IPS DF 4.7 (cell line): ENCODE measurements at regions not wholly inside any gene's neighbourhood (a gene's known extent, or its start where the extent isn't known, plus 50 kb on each side); places are given as distances from the start of the nearest gene placed in this dataset.

Source experiments
- DNase-seq: peaks from one replicate; pipeline ENCODE4 v3.0.0-alpha.2; 2013; ENCODE audit warnings: low spot score; ENCODE audit errors: extremely low read depth

DNA sequence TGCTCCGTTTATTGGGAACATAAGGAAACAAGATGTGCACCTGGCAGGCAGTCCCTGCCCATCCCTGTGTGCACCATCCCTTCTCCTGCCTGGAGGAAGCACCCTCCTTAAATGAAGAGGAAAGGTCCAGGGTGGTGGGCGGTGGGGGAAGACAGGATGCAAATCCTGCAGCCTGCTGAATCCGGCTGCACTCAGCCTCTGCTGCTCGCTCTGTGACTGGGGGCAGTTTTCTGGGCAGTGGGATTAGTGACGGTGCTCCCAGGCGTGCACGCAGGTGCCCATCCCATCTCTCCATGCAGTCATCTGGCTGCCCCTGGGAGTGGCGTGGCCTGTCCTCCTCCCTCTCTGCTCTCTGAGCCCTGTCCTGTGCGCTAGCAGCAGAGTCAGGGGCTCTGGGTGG is 371.3 kb upstream of the MYT1L start:
- no peak for DNase-seq

DNA sequence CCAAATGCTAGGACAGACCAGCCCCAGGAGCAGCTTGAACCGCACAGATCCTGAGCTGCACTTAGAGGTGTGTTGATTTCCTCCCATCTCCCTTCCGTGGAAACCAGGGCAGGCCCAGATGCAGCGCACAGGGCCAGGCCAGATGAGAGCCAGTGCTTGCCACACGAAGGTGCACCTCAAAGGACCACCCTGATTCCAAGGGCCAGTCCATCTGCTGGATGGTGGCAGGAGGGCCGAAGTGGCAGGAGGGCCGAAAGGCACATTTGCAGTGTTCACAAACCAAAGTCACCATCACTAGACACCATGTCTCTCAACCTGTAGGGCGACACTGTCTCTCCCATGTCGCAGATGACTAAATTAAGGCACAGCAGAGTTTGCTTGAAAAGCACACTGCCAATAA is 370.7 kb upstream of the MYT1L start:
- DNase-seq, result no peak

DNA sequence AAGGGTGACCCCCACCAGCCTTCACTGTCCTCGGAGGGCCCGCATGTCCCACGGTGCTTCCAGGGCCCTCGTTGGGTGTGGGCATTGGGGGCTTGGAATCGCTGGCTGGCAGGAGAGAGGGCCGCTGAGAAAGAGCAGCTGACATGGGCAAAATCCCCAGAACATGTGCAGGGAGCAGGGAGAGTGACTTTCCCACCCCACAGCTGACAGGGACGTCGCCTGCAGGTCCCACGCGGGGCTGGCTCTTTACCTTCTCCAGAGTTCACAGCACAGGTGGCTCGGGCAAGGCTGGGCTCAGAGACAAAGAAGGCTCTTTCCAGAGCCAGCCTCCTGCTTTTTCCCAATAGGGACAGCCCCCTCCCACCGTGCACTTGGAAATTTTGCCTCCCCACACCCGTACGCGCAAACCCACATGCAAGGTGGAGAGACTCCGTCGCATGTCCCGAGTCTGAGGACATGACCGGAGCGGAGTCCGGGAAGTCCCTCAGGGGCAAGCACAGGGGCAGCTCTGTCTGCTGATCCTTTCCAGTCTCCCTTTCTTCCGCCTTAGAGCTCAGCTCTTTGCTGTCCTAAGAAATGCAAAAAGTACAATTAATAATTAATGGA is 370.2 kb upstream of the MYT1L start:
- DNase-seq, result no peak

DNA sequence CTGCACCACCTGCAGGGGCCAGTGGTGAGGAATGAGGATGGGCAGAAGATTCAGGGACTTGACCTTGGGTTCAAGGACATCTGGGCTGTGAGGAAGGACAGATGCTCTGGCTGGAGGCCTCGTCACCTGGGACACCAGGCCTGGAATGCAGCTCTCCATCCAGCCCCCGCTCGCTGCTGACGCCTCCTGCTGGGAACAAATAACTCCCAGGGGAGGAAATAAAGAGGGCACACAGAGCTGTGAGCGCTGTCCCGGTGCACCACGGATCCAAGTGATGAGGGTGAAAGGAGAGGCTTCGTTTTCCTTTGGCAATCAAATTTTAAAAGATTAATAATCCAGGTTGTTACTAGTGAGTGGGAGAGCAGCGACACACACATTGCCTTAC is 368.0 kb upstream of the MYT1L start:
- DNase-seq, result no peak

DNA sequence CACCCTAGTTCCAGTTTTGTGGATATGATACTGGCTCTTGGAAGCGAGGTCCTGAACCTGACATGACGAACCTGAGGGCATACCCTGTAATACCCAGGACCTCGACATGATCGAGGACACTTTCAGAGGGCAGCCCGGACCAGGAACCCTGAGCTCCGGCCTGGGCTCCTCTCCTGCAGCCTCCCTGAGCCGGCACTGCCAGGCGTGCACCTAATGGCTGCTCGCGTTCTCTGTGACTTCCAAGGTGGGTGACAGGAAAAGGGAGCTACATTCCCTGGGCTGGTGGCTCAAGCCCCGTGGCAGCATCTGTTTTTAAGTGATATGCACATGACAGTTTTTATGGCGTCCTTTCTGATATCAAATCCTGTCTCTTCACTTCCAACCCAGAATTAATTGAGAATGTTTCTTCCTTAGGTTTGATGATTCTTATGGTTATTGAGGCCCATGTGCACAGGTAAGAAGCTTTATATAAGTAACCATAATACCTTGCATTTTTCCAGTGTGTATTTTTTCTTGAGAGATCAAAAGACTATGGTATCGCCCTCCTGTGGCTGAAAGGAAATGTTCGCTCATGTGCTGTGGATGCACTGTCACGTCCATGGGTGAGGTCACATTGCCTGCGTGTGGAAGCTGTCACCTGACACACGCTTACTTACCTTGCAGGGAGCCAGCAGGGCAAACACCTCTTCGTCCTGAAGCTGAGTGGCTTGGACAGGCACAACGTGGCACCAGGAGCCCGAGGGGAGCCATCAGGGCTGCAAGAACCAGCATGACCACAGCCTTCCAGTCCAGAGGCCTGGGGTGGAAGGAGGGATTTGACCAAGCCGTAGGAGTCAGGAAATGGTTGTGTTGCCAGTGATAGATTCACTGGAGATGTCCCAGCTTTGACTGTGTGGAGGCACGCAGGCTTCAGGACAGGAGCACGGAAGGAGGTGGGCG is 367.4 kb upstream of the MYT1L start:
- no peak for DNase-seq

DNA sequence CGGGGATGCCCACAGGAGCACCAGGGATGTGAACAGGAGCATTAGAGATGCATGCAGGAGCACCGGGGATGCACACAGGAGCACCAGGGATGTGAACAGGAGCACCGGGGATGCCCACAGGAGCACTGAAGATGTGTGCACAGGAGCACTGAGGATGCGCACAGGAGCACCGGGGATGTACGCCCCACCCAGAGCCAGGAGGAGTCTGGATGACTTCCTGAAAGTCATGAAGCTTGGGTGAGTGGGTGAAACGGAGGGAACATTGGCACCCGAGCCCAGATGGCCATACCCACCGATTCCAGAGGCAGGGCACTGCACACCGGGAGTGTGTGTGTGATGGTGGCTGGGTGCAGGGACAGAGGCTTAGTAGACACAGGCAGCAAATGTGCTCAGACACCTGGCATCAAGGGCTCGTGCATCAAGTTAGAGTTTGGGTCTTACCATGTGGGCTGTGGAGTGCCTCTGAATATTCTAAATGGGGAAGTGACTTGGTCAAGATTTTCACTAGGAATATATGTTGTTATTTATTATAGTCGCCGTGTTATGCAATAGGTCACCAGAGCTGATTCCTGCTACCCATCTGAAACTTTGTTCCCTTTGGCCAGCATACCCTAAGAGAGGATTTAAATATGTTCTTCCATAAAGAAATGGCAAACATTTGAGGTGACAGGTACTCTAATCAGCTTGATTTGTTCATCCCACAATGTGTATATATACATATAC is 365.8 kb upstream of the MYT1L start:
- DNase-seq, result no peak

DNA sequence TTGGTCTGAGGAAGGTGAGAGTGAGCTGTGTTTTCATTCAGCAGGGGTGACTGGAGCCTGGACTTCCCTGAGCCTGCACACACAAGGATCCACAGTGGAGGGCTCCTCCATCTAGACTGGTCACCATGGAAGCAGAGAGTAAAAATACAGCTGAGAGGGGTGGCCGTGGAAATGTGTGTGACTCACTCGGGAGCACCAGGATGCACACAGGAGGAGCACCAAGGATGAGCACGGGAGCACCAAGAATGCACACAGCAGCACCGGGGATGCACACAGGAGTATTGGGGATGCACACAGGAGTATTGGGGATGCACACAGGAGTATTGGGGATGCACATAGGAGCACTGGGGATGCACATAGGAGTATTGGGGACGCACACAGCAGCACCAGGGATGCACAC is 365.2 kb upstream of the MYT1L start:
- no peak for DNase-seq

DNA sequence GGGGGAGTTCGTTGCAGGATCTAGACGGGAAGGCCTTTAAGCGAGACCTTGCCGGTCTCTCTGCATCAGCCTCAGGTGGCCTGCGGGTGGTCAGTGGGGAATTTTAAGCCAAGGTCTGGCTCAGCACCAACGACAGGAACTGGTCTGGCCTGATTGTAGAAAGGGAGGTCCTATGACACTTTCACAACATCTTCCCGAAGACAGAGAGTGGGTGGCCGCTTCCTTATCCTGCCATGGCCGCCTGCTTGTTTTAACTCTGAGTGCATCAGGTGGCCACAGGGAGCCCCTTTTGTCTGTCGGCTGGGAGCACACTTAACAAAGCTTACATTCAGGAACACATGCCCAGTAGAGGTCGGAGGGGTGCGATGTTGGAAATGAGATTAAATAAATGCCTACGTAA is 363.7 kb upstream of the MYT1L start:
- no peak for DNase-seq

DNA sequence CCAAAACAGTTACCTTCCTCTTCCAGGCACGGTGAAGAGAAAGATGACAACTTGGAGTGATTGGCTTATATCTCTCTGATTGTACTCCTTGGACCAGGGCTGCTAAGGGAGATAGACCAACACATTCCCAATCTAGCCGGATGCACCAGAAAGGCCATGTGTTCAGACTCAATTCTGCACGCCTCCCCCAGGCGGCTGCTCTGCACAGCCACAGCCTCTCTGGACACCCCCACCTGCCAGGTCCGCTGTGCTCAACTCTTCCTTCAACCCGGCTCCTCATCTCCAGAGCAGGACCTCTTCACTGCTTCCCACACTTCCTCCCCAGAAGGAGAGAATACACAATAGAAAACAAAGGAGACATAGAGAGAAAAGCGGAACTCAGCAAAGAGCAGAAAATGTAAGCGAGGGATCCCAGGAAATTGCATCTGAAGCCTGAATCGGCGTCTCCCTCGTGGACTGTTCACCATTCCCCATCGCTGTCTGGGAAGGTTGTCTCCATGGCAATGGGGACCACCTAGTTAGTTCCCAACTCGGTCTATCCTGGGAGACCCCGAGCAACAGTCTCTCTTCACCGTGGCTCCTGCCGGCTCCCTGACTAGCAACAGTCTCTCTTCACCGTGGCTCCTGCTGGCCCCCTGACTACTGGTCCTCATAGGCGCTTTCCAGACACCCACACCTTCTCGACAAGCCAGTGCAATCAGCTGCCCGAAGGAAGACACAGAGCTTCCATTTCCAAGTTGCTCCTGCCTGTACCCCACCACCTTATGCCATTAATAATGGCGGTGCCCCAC is 361.7 kb upstream of the MYT1L start:
- no peak for DNase-seq

DNA sequence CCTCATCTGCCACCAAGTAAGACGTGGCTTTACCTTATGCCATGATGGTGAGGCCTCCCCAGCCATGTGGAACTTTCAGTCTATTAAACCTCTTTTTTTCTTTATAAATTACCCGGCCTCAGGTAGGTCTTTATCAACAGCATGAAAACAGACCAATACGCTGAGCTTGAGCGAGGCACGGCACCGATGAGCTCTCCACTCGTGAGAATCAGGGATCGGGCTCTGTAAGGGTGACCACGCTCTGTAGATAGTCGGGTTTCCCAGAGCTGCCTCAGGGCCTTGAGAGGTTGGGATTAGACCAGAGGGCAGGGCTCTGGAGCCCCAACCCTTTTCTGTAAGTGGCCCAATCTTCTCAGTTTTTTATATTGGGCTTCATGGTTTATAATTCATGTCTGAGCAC is 360.3 kb upstream of the MYT1L start:
- DNase-seq, result no peak

DNA sequence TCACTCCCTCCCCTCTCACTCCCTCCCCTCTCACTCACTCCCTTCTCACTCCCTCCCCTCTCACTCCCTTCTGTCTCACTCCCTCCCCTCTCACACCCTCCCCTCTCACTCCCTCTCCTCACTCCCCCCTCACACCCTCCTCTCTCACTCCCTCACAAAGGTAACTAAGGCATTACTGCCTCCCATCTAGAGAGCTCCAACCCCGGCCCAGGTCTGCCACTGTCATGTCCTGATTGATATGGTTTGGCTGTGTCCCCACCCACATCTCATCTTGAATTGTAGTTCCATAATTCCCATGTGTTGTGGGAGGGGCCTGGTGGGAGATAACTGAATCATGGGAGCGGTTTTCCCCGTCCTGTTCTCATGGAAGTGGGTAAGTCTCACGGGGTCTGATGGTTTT is 359.9 kb upstream of the MYT1L start:
- no peak for DNase-seq

DNA sequence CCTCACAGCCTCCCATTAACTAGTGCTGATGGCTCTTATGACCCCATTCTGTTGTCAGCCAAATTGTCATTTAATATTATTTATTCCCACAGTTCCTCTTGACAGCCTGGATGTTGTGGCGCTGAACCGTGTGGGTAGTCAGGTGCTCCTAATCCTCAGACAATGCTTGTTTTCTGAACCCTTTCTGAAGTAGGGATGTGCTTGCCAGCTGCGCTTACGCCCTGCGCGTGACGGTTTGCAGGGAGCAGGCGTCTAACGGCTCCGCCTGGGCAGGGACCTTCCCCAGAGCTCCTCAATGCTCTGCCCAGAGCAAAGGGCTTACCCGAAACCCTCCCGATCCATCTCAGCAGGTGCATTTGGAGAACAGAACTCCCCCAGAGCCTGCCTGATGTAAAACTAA is 358.2 kb upstream of the MYT1L start:
- no peak for DNase-seq

DNA sequence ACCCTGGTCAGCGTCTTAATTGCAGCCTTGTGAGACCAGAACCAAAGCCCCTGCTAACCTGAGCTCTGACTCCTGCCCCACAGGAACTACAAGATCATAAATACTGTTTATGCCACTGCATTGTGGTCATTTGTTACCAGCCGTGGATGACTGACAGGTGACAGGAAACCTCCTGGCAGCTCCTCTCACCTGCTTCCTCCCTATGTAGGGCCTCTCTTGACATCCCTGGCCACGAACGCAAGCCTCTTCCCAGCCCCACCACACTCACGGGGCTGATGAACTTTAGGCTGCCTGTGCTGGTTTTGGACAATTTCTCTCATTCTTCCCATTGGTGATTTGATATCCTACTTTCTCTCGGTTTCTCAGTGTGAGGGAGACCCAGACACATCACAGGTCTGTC is 357.2 kb upstream of the MYT1L start:
- DNase-seq, result no peak

DNA sequence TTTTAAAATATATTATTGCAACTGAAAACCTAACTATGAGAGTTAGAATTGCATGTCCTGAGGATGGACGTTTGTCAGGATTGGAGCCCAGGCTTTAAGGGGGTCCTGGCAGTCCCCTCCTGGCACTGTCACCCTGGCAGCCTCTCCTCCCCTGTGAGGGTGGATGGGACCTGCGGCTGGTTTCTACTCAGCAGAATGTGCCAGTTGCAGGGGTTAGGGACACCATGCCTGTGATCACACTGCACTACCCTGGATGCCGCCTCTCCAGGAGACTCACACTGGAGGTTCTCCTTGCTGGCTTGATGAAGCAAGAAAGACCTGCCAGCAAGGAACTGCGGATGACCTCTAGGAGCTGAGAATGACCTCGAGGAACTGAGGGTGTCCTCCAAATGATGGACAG is 356.7 kb upstream of the MYT1L start:
- DNase-seq, result no peak

DNA sequence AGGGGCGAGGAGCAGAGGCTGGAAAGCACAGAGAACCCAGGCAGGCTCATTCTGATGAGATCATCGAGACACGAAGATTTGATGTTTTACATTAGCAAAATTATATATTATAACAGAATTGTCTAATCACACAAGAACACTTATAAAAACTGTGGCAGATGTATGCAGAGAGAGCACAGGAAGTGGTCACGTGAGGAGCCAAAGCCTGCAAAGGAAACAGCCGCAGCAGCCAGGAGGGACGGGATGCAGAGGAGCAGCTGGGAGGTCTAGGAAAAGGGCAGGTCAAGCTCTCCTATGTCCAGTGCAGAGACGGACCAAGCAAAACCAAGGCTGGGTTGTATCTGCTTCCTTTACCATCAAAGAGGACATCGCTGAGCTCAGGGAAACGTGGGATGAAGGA is 355.1 kb upstream of the MYT1L start:
- no peak for DNase-seq

DNA sequence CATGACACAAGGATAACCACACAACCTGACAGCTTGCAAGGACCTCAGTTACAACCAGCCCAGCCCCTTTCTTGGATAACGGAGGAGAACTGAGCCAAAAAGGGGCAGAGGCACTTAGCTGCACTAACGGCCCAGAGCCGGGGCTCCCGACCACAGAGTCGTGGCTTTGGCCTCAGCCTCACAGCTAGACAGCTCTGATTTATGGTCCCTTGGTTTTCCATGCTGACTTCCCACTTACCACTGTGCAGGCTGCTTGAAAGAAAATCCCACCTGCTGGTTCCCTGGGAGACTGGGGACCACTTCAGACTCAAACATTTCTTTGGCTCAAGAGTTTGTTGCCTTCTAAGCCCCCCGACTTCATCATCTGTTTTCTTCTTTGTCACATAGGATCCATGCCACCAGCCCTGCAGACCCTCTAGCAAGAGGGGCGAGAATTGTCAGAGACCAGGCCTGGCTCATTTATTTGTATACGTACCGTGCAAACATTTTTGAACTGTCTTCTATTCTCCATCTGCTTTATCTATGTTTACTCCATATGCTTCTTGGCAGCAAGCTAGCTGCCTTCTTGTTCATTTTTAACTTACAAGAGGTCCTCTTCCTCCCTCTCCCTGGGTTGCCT is 352.6 kb upstream of the MYT1L start:
- no peak for DNase-seq

DNA sequence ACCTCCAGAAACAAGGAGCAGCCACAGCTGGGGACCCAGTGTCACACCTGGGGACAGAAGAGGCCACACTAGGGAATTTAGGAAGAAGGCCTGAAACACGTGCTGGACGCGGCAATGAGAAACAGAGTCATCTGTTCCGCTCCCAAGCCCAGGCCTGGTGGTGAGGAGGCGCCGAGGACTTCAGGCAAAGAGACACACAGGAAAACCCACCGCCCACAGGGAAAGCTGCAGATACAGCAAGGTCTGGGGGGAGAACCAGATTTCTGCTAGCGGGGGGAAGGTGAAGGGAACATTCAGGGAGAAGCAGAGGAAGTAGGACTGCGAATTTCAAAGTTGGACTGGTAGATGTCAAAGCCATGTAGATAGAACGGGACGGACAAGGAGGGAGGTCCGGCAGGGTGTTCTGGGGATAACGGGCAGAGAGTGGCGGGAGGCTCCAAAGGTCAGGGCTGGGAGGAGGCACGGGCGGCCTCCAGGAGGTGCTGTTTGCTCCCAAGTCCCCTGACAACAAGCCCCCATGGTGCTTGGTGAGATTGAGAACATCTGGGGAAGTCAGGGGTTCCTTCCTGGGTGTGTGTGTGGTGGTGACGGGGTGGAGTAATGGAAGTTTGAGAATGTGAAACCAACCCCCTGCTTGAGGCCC is 351.7 kb upstream of the MYT1L start:
- DNase-seq, result no peak

DNA sequence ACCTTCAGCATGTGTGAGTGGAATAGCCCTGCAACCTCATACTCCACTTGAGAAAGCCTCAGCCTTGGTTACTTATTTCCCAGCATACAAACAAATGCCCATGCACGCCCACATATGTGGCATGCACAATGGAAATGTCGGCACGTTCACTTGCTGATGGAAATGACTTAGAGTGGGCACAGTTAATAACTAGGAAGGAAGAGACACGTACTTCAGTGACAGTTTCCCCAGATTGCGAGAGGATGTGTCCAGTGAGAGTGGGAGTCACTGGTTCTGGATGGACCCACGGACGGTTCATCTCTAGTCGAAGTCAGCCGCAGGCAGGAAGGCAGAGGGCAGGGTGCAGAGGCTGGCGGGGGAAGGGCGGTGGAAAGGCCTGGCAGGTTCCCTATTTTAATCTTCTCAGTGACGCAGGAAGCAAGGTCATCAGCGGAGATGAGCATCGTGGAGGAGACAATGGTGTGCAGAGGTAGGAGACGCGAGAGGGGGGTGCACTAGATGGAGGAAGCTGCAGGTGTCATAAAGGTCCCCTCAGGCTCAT is 350.7 kb upstream of the MYT1L start:
- no peak for DNase-seq

DNA sequence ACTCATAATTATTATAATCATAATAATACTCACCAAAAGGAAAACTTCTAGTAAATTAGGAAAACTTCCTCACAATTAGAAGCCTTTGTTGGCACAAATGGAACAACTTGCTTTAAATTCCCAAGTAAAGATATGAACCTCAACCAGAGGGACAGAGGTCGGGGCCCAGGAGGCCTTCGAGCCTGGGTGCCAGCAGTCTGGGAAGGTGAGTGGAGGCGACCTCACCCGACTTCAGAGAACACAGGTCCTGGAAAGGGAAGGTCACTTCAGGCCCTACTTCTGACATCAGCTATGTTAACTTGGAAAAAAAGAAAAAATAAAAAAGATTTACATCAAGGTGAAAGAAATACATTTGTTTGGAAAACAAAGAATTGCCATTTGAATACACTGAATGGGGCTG is 350.0 kb upstream of the MYT1L start:
- no peak for DNase-seq

DNA sequence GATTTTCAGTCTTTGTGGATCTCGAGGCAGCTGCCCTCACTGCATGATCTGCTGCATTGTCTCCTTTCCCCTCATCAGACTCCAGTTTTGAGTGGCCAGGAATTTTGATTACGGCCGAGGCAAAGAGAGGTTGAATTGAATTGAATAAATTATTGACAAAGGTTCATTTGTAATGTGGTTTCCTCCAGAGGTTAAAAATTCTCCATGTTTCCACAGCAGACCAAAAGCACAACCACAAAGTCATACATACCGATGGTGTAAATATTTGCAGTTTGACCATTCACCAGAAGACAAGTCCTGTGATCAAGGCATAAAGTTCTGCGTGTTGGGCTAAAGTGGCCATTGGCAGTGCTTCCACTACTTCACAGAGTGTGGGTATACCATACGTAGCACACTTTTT is 343.8 kb upstream of the MYT1L start:
- DNase-seq, result no peak
